HCT116 (cell line): ENCODE measurements at regions not wholly inside any gene's neighbourhood (a gene's known extent, or its start where the extent isn't known, plus 50 kb on each side); places are given as distances from the start of the nearest gene placed in this dataset.

Source experiments
- ATAC-seq: fragments of 200-7000 bp; cut with Tn5 transposase; 2 replicates; pipeline ENCODE4 v1.9.1; 2020; ENCODE audit warnings: mild to moderate bottlenecking, moderate library complexity
- BruUV-seq: library from RNA; stranded (reverse); fragments of 400-500 nt; replicated peaks from 2 replicates; lab custom pipeline; 2021; lab: Mats Ljungman, UMichigan
- CTCF ChIA-PET: fragments of 300-600 bp; sonication (Branson Sonifier 250); formaldehyde crosslinking; loops from one replicate; lab custom pipeline; 2021; ENCODE audit warnings: antibody characterized with exemption; lab: Charles Lee
- POLR2A ChIA-PET: fragments of 300-600, 350-600 bp; sonication (Branson Sonifier 250); formaldehyde crosslinking; loops from one replicate; lab custom pipeline; 2021; ENCODE audit warnings: antibody characterized with exemption; lab: Charles Lee
- RAD21 ChIA-PET, 2 experiments: fragments of 300-600 bp; sonication (Branson Sonifier 250); formaldehyde crosslinking; loops; one replicate each; lab custom pipeline; 2023; ENCODE audit warnings: low total read pairs in 2 of 2; ENCODE audit not compliant: uncharacterized antibody in 2 of 2, unreplicated experiment in 2 of 2, low non-redundant PET in 1 of 2; lab: Charles Lee
- DNase-seq: peaks from one replicate; pipeline ENCODE4 v3.0.0-alpha.2; 2010; ENCODE audit warnings: low read depth, low spot score
- H2AFZ ChIP-seq: fragments of 200-600 bp; shearing (Covaris generic), sonication (generic); 2 replicates; pipeline ENCODE4 v1.6.1; 2017; ENCODE audit warnings: low read depth, mixed run types, mixed read lengths, antibody characterized with exemption, low read length; ENCODE audit not compliant: poor library complexity, severe bottlenecking
- H3K27ac ChIP-seq: 2 replicates; pipeline ENCODE4 v1.5.1; 2012; ENCODE audit warnings: low read depth, low read length
- H3K27me3 ChIP-seq: fragments of 200-600 bp; sonication (generic); 2 replicates; pipeline ENCODE4 v1.6.1; 2016; ENCODE audit warnings: mixed run types, low read length, mixed read lengths; ENCODE audit not compliant: insufficient read depth
- H3K36me3 ChIP-seq, 2 experiments: fragments of 200-500 bp in 1 of 2; fragments of 200-600 bp in 1 of 2; sonication (Bioruptor generic) in 1 of 2; sonication (generic) in 1 of 2; 2 replicates each; pipeline versions ENCODE4 v1.5.1 to v1.6.1; 2014 to 2016; ENCODE audit warnings: low read length in 2 of 2, inconsistent platforms in 1 of 2, mixed read lengths in 1 of 2, mixed run types in 1 of 2; ENCODE audit not compliant: insufficient read depth in 2 of 2, control insufficient read depth in 1 of 2
- H3K4me1 ChIP-seq, 2 experiments: fragments of 200-600 bp in 1 of 2; sonication (generic) in 1 of 2; 2 replicates each; pipeline versions ENCODE4 v1.5.1 to v1.6.1; 2012 to 2017; ENCODE audit warnings: low read length in 2 of 2, inconsistent platforms in 1 of 2, mild to moderate bottlenecking in 1 of 2, mixed read lengths in 1 of 2, mixed run types in 1 of 2, moderate library complexity in 1 of 2; ENCODE audit not compliant: insufficient read depth in 2 of 2, control insufficient read depth in 1 of 2
- H3K4me2 ChIP-seq: fragments of 200-600 bp; sonication (generic); 2 replicates; pipeline ENCODE4 v1.6.1; 2017; ENCODE audit warnings: mixed run types, low read length, mixed read lengths
- H3K4me3 ChIP-seq, 2 experiments: fragments of 200-600 bp in 1 of 2; sonication (generic) in 1 of 2; replicated peaks in 1 of 2; 2 replicates each; pipeline ENCODE4 v1.5.1; 2011 to 2016; ENCODE audit warnings: low read length in 2 of 2, control low read depth in 1 of 2, low read depth in 1 of 2, mild to moderate bottlenecking in 1 of 2, mixed read lengths in 1 of 2, mixed run types in 1 of 2
- H3K79me2 ChIP-seq: fragments of 200-600 bp; sonication (generic); 2 replicates; pipeline ENCODE4 v1.6.1; 2017; ENCODE audit warnings: mild to moderate bottlenecking, mixed run types, low read length, moderate library complexity, mixed read lengths; ENCODE audit not compliant: insufficient read depth
- H3K9ac ChIP-seq: fragments of 200-600 bp; sonication (generic); 2 replicates; pipeline ENCODE4 v1.6.1; 2016; ENCODE audit warnings: low read length, mixed read lengths
- H3K9me2 ChIP-seq: fragments of 200-600 bp; sonication (generic), shearing (Covaris generic); 2 replicates; pipeline ENCODE4 v1.6.1; 2017; ENCODE audit warnings: mixed run types, mild to moderate bottlenecking, moderate library complexity; ENCODE audit not compliant: insufficient read depth
- H3K9me3 ChIP-seq, 2 experiments: fragments of 200-500 bp in 1 of 2; fragments of 200-600 bp in 1 of 2; sonication (Bioruptor generic) in 1 of 2; sonication (generic) in 1 of 2; 2 replicates each; pipeline ENCODE4 v1.6.1; 2014 to 2017; ENCODE audit warnings: low read length in 2 of 2, mixed read lengths in 2 of 2, inconsistent platforms in 1 of 2, low read depth in 1 of 2, mild to moderate bottlenecking in 1 of 2, mixed run types in 1 of 2, moderate library complexity in 1 of 2; ENCODE audit not compliant: control insufficient read depth in 1 of 2, insufficient read depth in 1 of 2
- H4K20me1 ChIP-seq: fragments of 200-600 bp; sonication (generic), shearing (Covaris generic); 2 replicates; pipeline ENCODE4 v1.6.1; 2017; ENCODE audit warnings: mixed run types, mild to moderate bottlenecking, moderate library complexity; ENCODE audit not compliant: insufficient read depth
- ATF3 ChIP-seq: IDR thresholded peaks from 2 replicates; pipeline ENCODE4 v1.6.1; 2012
- CBX3 ChIP-seq: IDR thresholded peaks from 2 replicates; pipeline ENCODE4 v1.6.1; 2012; ENCODE audit warnings: low read depth
- CEBPB ChIP-seq: IDR thresholded peaks from 2 replicates; pipeline ENCODE4 v1.6.1; 2012; ENCODE audit warnings: low read depth
- CTCF ChIP-seq, 3 experiments: fragments of 200-600 bp in 1 of 3; sonication (generic) in 1 of 3; IDR thresholded peaks in 2 of 3; conservative IDR thresholded peaks in 1 of 3; 2 replicates each; pipeline ENCODE4 v1.5.1; 2012 to 2017; ENCODE audit warnings: low read depth in 2 of 3, low read length in 2 of 3, antibody characterized with exemption in 1 of 3, borderline replicate concordance in 1 of 3, control low read depth in 1 of 3, mild to moderate bottlenecking in 1 of 3, mixed read lengths in 1 of 3, mixed run types in 1 of 3, moderate library complexity in 1 of 3; ENCODE audit not compliant: insufficient read depth in 1 of 3
- EGR1 ChIP-seq: IDR thresholded peaks from 2 replicates; pipeline ENCODE4 v1.6.1; 2012; ENCODE audit warnings: low read depth
- EZH2 ChIP-seq: fragments of 200-600 bp; sonication (generic); IDR thresholded peaks from 2 replicates; pipeline ENCODE4 v1.6.1; 2017; ENCODE audit warnings: antibody characterized with exemption, mixed run types
- EZH2phosphoT487 ChIP-seq: fragments of 200-600 bp; IDR thresholded peaks from 2 replicates; pipeline ENCODE4 v1.6.1; 2018; ENCODE audit warnings: antibody characterized with exemption, borderline replicate concordance
- FOSL1 ChIP-seq: IDR thresholded peaks from 2 replicates; pipeline ENCODE4 v1.6.1; 2012; ENCODE audit warnings: low read depth
- MAX ChIP-seq: IDR thresholded peaks from 2 replicates; pipeline ENCODE4 v1.6.1; 2012
- POLR2A ChIP-seq: IDR thresholded peaks from 2 replicates; pipeline ENCODE4 v1.7.0; 2011; ENCODE audit warnings: borderline replicate concordance; ENCODE audit not compliant: insufficient read depth, insufficient read length; ENCODE audit errors: extremely low read depth
- RAD21 ChIP-seq: IDR thresholded peaks from 2 replicates; pipeline ENCODE4 v1.6.1; 2012; ENCODE audit warnings: low read depth, mild to moderate bottlenecking
- REST ChIP-seq: IDR thresholded peaks from 2 replicates; pipeline ENCODE4 v1.6.1; 2012; ENCODE audit warnings: low read depth
- SP1 ChIP-seq: IDR thresholded peaks from 2 replicates; pipeline ENCODE4 v1.6.1; 2012; ENCODE audit warnings: low read depth
- YY1 ChIP-seq: IDR thresholded peaks from 2 replicates; pipeline ENCODE4 v1.6.1; 2011; ENCODE audit warnings: low read length, low read depth, moderate library complexity, mild to moderate bottlenecking; ENCODE audit not compliant: insufficient replicate concordance; ENCODE audit errors: extremely low read depth
- ZBTB33 ChIP-seq: IDR thresholded peaks from 2 replicates; pipeline ENCODE4 v1.6.1; 2011; ENCODE audit warnings: mild to moderate bottlenecking, low read length, moderate library complexity; ENCODE audit not compliant: insufficient replicate concordance; ENCODE audit errors: extremely low read depth
- ZNF274 ChIP-seq: fragments of 200-500 bp; sonication (Bioruptor generic); IDR thresholded peaks from 2 replicates; pipeline ENCODE4 v1.6.1; 2014; ENCODE audit warnings: mild to moderate bottlenecking, low read depth, low read length, inconsistent platforms
- intact Hi-C: fragments of 100-400 bp; cut with micrococcal nuclease; formaldehyde crosslinking; loops from 2 replicates; pipeline ENCODE4 v1.10.0; 2022

GRCh38 chr5:98464737-98465330 lies 308.6 kb upstream of the RGMB start:
- Histone ChIP-seq H3K79me2 (no peaks in the 10 kb centered on the region), H3K4me3 (no peak overlapping the region), H3K4me2 (no peak overlapping the region), H3K9me2 (no peaks in the 10 kb centered on the region), H3K27ac (no peak overlapping the region), H3K36me3 (no peaks in the 10 kb centered on the region), H4K20me1 (no peaks in the 10 kb centered on the region), H3K9ac (no peak overlapping the region), H3K27me3 (no peaks in the 10 kb centered on the region), H3K9me3 (no peaks in the 10 kb centered on the region), H2AFZ (no peak overlapping the region), H3K4me1 (peaks cover 0 to 7% of the 10 kb centered on the region in 2 experiments; a peak in 1 of 4 replicates)
- no peak for DNase-seq
- no TSS peak for BruUV-seq
- no peak for ATAC-seq
- intact Hi-C loops, result no loop called here
- TF ChIP-seq ZNF274 (no peak), SP1 (no peak), CEBPB (no peak), REST (no peak), YY1 (no peak), CTCF (IDR thresholded peaks at IDR 0.05 in 2 of 3, conservative IDR thresholded peaks at IDR 0.05 in 1 of 3; ENCODE audit: borderline replicate concordance in 1 of 3, insufficient read depth in 1 of 3, low read depth in 2 of 3, low read length in 2 of 3) (no peak), ATF3 (no peak), EZH2phosphoT487 (no peak), POLR2A (no peak), CBX3 (no peak), ZBTB33 (no peak), RAD21 (no peak), EZH2 (no peak), EGR1 (no peak), FOSL1 (no peak), MAX (no peak)
- ChIA-PET POLR2A (no interaction called here), RAD21 (no interaction called here), CTCF (no interaction called here)
